PC-9 (cell line): ENCODE measurements at regions not wholly inside any gene's neighbourhood (a gene's known extent, or its start where the extent isn't known, plus 50 kb on each side); places are given as distances from the start of the nearest gene placed in this dataset.

Experiments used
- CTCF ChIP-seq: fragments of 200-600 bp; sonication (generic); conservative IDR thresholded peaks from 2 replicates; pipeline ENCODE4 v1.6.1; 2017; ENCODE audit warnings: mixed run types, antibody characterized with exemption, mild to moderate bottlenecking, moderate library complexity
- EZH2 ChIP-seq: fragments of 200-600 bp; sonication (generic); IDR thresholded peaks from 2 replicates; pipeline ENCODE4 v1.8.0; 2017; ENCODE audit warnings: antibody characterized with exemption, low read depth

- no peak for TF ChIP-seq CTCF
- TF ChIP-seq EZH2 = no peak
These were observed 639.1 kb downstream of the TBC1D22A start for GRCh38 chr22:47401592-47401898.
